HCT116 (cell line): ENCODE measurements at regions not wholly inside any gene's neighbourhood (a gene's known extent, or its start where the extent isn't known, plus 50 kb on each side); places are given as distances from the start of the nearest gene placed in this dataset.

Source experiments
- ATAC-seq: fragments of 200-7000 bp; cut with Tn5 transposase; 2 replicates; pipeline ENCODE4 v1.9.1; 2020; ENCODE audit warnings: mild to moderate bottlenecking, moderate library complexity
- BruUV-seq: library from RNA; stranded (reverse); fragments of 400-500 nt; replicated peaks from 2 replicates; lab custom pipeline; 2021; lab: Mats Ljungman, UMichigan
- CTCF ChIA-PET: fragments of 300-600 bp; sonication (Branson Sonifier 250); formaldehyde crosslinking; loops from one replicate; lab custom pipeline; 2021; ENCODE audit warnings: antibody characterized with exemption; lab: Charles Lee
- POLR2A ChIA-PET: fragments of 300-600, 350-600 bp; sonication (Branson Sonifier 250); formaldehyde crosslinking; loops from one replicate; lab custom pipeline; 2021; ENCODE audit warnings: antibody characterized with exemption; lab: Charles Lee
- RAD21 ChIA-PET, 2 experiments: fragments of 300-600 bp; sonication (Branson Sonifier 250); formaldehyde crosslinking; loops; one replicate each; lab custom pipeline; 2023; ENCODE audit warnings: low total read pairs in 2 of 2; ENCODE audit not compliant: uncharacterized antibody in 2 of 2, unreplicated experiment in 2 of 2, low non-redundant PET in 1 of 2; lab: Charles Lee
- DNase-seq: peaks from one replicate; pipeline ENCODE4 v3.0.0-alpha.2; 2010; ENCODE audit warnings: low read depth, low spot score
- H2AFZ ChIP-seq: fragments of 200-600 bp; shearing (Covaris generic), sonication (generic); 2 replicates; pipeline ENCODE4 v1.6.1; 2017; ENCODE audit warnings: low read depth, mixed run types, mixed read lengths, antibody characterized with exemption, low read length; ENCODE audit not compliant: poor library complexity, severe bottlenecking
- H3K27ac ChIP-seq: 2 replicates; pipeline ENCODE4 v1.5.1; 2012; ENCODE audit warnings: low read depth, low read length
- H3K27me3 ChIP-seq: fragments of 200-600 bp; sonication (generic); 2 replicates; pipeline ENCODE4 v1.6.1; 2016; ENCODE audit warnings: mixed run types, low read length, mixed read lengths; ENCODE audit not compliant: insufficient read depth
- H3K36me3 ChIP-seq, 2 experiments: fragments of 200-500 bp in 1 of 2; fragments of 200-600 bp in 1 of 2; sonication (Bioruptor generic) in 1 of 2; sonication (generic) in 1 of 2; 2 replicates each; pipeline versions ENCODE4 v1.5.1 to v1.6.1; 2014 to 2016; ENCODE audit warnings: low read length in 2 of 2, inconsistent platforms in 1 of 2, mixed read lengths in 1 of 2, mixed run types in 1 of 2; ENCODE audit not compliant: insufficient read depth in 2 of 2, control insufficient read depth in 1 of 2
- H3K4me1 ChIP-seq, 2 experiments: fragments of 200-600 bp in 1 of 2; sonication (generic) in 1 of 2; 2 replicates each; pipeline versions ENCODE4 v1.5.1 to v1.6.1; 2012 to 2017; ENCODE audit warnings: low read length in 2 of 2, inconsistent platforms in 1 of 2, mild to moderate bottlenecking in 1 of 2, mixed read lengths in 1 of 2, mixed run types in 1 of 2, moderate library complexity in 1 of 2; ENCODE audit not compliant: insufficient read depth in 2 of 2, control insufficient read depth in 1 of 2
- H3K4me2 ChIP-seq: fragments of 200-600 bp; sonication (generic); 2 replicates; pipeline ENCODE4 v1.6.1; 2017; ENCODE audit warnings: mixed run types, low read length, mixed read lengths
- H3K4me3 ChIP-seq, 2 experiments: fragments of 200-600 bp in 1 of 2; sonication (generic) in 1 of 2; replicated peaks in 1 of 2; 2 replicates each; pipeline ENCODE4 v1.5.1; 2011 to 2016; ENCODE audit warnings: low read length in 2 of 2, control low read depth in 1 of 2, low read depth in 1 of 2, mild to moderate bottlenecking in 1 of 2, mixed read lengths in 1 of 2, mixed run types in 1 of 2
- H3K79me2 ChIP-seq: fragments of 200-600 bp; sonication (generic); 2 replicates; pipeline ENCODE4 v1.6.1; 2017; ENCODE audit warnings: mild to moderate bottlenecking, mixed run types, low read length, moderate library complexity, mixed read lengths; ENCODE audit not compliant: insufficient read depth
- H3K9ac ChIP-seq: fragments of 200-600 bp; sonication (generic); 2 replicates; pipeline ENCODE4 v1.6.1; 2016; ENCODE audit warnings: low read length, mixed read lengths
- H3K9me2 ChIP-seq: fragments of 200-600 bp; sonication (generic), shearing (Covaris generic); 2 replicates; pipeline ENCODE4 v1.6.1; 2017; ENCODE audit warnings: mixed run types, mild to moderate bottlenecking, moderate library complexity; ENCODE audit not compliant: insufficient read depth
- H3K9me3 ChIP-seq, 2 experiments: fragments of 200-500 bp in 1 of 2; fragments of 200-600 bp in 1 of 2; sonication (Bioruptor generic) in 1 of 2; sonication (generic) in 1 of 2; 2 replicates each; pipeline ENCODE4 v1.6.1; 2014 to 2017; ENCODE audit warnings: low read length in 2 of 2, mixed read lengths in 2 of 2, inconsistent platforms in 1 of 2, low read depth in 1 of 2, mild to moderate bottlenecking in 1 of 2, mixed run types in 1 of 2, moderate library complexity in 1 of 2; ENCODE audit not compliant: control insufficient read depth in 1 of 2, insufficient read depth in 1 of 2
- H4K20me1 ChIP-seq: fragments of 200-600 bp; sonication (generic), shearing (Covaris generic); 2 replicates; pipeline ENCODE4 v1.6.1; 2017; ENCODE audit warnings: mixed run types, mild to moderate bottlenecking, moderate library complexity; ENCODE audit not compliant: insufficient read depth
- CEBPB ChIP-seq: IDR thresholded peaks from 2 replicates; pipeline ENCODE4 v1.6.1; 2012; ENCODE audit warnings: low read depth
- EGR1 ChIP-seq: IDR thresholded peaks from 2 replicates; pipeline ENCODE4 v1.6.1; 2012; ENCODE audit warnings: low read depth
- ELF1 ChIP-seq: IDR thresholded peaks from 2 replicates; pipeline ENCODE4 v1.6.1; 2012; ENCODE audit warnings: low read depth, borderline replicate concordance
- EZH2phosphoT487 ChIP-seq: fragments of 200-600 bp; IDR thresholded peaks from 2 replicates; pipeline ENCODE4 v1.6.1; 2018; ENCODE audit warnings: antibody characterized with exemption, borderline replicate concordance
- FOSL1 ChIP-seq: IDR thresholded peaks from 2 replicates; pipeline ENCODE4 v1.6.1; 2012; ENCODE audit warnings: low read depth
- JUND ChIP-seq: IDR thresholded peaks from 2 replicates; pipeline ENCODE4 v1.6.1; 2012
- RAD21 ChIP-seq: IDR thresholded peaks from 2 replicates; pipeline ENCODE4 v1.6.1; 2012; ENCODE audit warnings: low read depth, mild to moderate bottlenecking
- SIN3A ChIP-seq: IDR thresholded peaks from 2 replicates; pipeline ENCODE4 v1.6.1; 2012; ENCODE audit warnings: low read depth
- YY1 ChIP-seq: IDR thresholded peaks from 2 replicates; pipeline ENCODE4 v1.6.1; 2011; ENCODE audit warnings: low read length, low read depth, moderate library complexity, mild to moderate bottlenecking; ENCODE audit not compliant: insufficient replicate concordance; ENCODE audit errors: extremely low read depth
- ZBTB33 ChIP-seq: IDR thresholded peaks from 2 replicates; pipeline ENCODE4 v1.6.1; 2011; ENCODE audit warnings: mild to moderate bottlenecking, low read length, moderate library complexity; ENCODE audit not compliant: insufficient replicate concordance; ENCODE audit errors: extremely low read depth
- intact Hi-C: fragments of 100-400 bp; cut with micrococcal nuclease; formaldehyde crosslinking; loops from 2 replicates; pipeline ENCODE4 v1.10.0; 2022
- TF ChIP-seq, protein P1 (sequence below): IDR thresholded peaks from 2 replicates; pipeline ENCODE4 v1.6.1; 2012
- TF ChIP-seq, protein P2 (sequence below): IDR thresholded peaks from 2 replicates; pipeline ENCODE4 v1.6.1; 2012; ENCODE audit warnings: low read depth
- TF ChIP-seq, protein P3 (sequence below), 3 experiments: fragments of 200-600 bp in 1 of 3; sonication (generic) in 1 of 3; IDR thresholded peaks in 2 of 3; conservative IDR thresholded peaks in 1 of 3; 2 replicates each; pipeline ENCODE4 v1.5.1; 2012 to 2017; ENCODE audit warnings: low read depth in 2 of 3, low read length in 2 of 3, antibody characterized with exemption in 1 of 3, borderline replicate concordance in 1 of 3, control low read depth in 1 of 3, mild to moderate bottlenecking in 1 of 3, mixed read lengths in 1 of 3, mixed run types in 1 of 3, moderate library complexity in 1 of 3; ENCODE audit not compliant: insufficient read depth in 1 of 3
- TF ChIP-seq, protein P4 (sequence below): IDR thresholded peaks from 2 replicates; pipeline ENCODE4 v1.6.1; 2012

DNA sequence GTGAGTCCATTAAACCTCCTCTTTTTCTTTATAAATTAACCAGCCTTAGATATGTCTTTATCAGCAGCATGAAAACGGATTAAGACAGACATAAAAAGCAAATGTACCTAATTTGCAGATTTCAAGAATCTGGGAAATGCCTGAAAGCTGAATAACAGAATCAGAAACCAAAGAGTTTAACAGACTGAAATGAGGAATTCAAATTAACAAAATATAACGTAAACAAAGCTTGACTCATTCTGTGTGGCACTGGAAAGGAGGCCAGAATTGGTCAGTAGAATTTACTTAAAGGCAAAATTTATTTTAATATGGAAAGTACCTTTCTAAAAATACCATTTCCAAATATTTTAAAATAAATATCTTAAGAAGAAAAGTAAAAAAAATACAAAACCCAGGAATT is 540.6 kb upstream of the HTR2A start:
- Histone ChIP-seq H3K27ac (no peak overlapping the region), H3K36me3 (no peaks in the 10 kb centered on the region), H3K27me3 (no peaks in the 10 kb centered on the region), H3K9me2 (no peaks in the 10 kb centered on the region), H3K4me2 (no peak overlapping the region), H3K9ac (no peak overlapping the region), H3K79me2 (no peaks in the 10 kb centered on the region), H4K20me1 (no peaks in the 10 kb centered on the region), H3K4me1 (no peaks in the 10 kb centered on the region), H3K4me3 (no peak overlapping the region), H2AFZ (no peak overlapping the region), H3K9me3 (0 out of 4 replicates have a peak, but pooled peaks cover 0 to 6% of the 10 kb centered on the region in 2 experiments)
- DNase-seq (no peak), ATAC-seq (no peak)
- ChIA-PET RAD21 (no interaction called here), POLR2A (no interaction called here), CTCF (no interaction called here)
- no peak for TF ChIP-seq FOSL1
- TF ChIP-seq YY1 = no peak
- TF ChIP-seq, protein P1, sequence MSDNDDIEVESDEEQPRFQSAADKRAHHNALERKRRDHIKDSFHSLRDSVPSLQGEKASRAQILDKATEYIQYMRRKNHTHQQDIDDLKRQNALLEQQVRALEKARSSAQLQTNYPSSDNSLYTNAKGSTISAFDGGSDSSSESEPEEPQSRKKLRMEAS = no peak
- TF ChIP-seq, protein P2, sequence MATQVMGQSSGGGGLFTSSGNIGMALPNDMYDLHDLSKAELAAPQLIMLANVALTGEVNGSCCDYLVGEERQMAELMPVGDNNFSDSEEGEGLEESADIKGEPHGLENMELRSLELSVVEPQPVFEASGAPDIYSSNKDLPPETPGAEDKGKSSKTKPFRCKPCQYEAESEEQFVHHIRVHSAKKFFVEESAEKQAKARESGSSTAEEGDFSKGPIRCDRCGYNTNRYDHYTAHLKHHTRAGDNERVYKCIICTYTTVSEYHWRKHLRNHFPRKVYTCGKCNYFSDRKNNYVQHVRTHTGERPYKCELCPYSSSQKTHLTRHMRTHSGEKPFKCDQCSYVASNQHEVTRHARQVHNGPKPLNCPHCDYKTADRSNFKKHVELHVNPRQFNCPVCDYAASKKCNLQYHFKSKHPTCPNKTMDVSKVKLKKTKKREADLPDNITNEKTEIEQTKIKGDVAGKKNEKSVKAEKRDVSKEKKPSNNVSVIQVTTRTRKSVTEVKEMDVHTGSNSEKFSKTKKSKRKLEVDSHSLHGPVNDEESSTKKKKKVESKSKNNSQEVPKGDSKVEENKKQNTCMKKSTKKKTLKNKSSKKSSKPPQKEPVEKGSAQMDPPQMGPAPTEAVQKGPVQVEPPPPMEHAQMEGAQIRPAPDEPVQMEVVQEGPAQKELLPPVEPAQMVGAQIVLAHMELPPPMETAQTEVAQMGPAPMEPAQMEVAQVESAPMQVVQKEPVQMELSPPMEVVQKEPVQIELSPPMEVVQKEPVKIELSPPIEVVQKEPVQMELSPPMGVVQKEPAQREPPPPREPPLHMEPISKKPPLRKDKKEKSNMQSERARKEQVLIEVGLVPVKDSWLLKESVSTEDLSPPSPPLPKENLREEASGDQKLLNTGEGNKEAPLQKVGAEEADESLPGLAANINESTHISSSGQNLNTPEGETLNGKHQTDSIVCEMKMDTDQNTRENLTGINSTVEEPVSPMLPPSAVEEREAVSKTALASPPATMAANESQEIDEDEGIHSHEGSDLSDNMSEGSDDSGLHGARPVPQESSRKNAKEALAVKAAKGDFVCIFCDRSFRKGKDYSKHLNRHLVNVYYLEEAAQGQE = no peak
- TF ChIP-seq, protein P3, sequence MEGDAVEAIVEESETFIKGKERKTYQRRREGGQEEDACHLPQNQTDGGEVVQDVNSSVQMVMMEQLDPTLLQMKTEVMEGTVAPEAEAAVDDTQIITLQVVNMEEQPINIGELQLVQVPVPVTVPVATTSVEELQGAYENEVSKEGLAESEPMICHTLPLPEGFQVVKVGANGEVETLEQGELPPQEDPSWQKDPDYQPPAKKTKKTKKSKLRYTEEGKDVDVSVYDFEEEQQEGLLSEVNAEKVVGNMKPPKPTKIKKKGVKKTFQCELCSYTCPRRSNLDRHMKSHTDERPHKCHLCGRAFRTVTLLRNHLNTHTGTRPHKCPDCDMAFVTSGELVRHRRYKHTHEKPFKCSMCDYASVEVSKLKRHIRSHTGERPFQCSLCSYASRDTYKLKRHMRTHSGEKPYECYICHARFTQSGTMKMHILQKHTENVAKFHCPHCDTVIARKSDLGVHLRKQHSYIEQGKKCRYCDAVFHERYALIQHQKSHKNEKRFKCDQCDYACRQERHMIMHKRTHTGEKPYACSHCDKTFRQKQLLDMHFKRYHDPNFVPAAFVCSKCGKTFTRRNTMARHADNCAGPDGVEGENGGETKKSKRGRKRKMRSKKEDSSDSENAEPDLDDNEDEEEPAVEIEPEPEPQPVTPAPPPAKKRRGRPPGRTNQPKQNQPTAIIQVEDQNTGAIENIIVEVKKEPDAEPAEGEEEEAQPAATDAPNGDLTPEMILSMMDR (IDR thresholded peaks at IDR 0.05 in 2 of 3, conservative IDR thresholded peaks at IDR 0.05 in 1 of 3; ENCODE audit: borderline replicate concordance in 1 of 3, insufficient read depth in 1 of 3, low read depth in 2 of 3, low read length in 2 of 3) = no peak
- no peak for TF ChIP-seq EGR1
- no peak for TF ChIP-seq ELF1
- TF ChIP-seq CEBPB = no peak
- TF ChIP-seq ZBTB33 = no peak
- TF ChIP-seq JUND = no peak
- no peak for TF ChIP-seq SIN3A
- TF ChIP-seq, protein P4, sequence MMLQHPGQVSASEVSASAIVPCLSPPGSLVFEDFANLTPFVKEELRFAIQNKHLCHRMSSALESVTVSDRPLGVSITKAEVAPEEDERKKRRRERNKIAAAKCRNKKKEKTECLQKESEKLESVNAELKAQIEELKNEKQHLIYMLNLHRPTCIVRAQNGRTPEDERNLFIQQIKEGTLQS = no peak
- no peak for TF ChIP-seq EZH2phosphoT487
- TF ChIP-seq RAD21 = no peak
- no TSS peak for BruUV-seq
- intact Hi-C loops = no loop called here
